Endothelial cell of umbilical vein (primary cell): ENCODE measurements at regions not wholly inside any gene's neighbourhood (a gene's known extent, or its start where the extent isn't known, plus 50 kb on each side); places are given as distances from the start of the nearest gene placed in this dataset.

ENCODE experiments used
- EZH2 ChIP-seq: IDR thresholded peaks from 2 replicates; pipeline ENCODE4 v1.6.1; 2012; ENCODE audit warnings: borderline replicate concordance, low read depth, mild to moderate bottlenecking, moderate library complexity, low read length, inconsistent platforms; ENCODE audit not compliant: severe bottlenecking
- POLR2A ChIP-seq: IDR thresholded peaks from 2 replicates; pipeline ENCODE4 v1.6.1; 2012; ENCODE audit warnings: low read depth, mild to moderate bottlenecking, control low read depth, low read length
- TF ChIP-seq, protein P1 (sequence below), 2 donors: IDR thresholded peaks; 1 replicate in 1 of 2; 2 replicates in 1 of 2; pipeline ENCODE4 v1.5.1; 2011; ENCODE audit warnings: low read length in 2 of 2, mild to moderate bottlenecking in 2 of 2, moderate library complexity in 2 of 2, control low read depth in 1 of 2, inconsistent platforms in 1 of 2, low read depth in 1 of 2; ENCODE audit not compliant: insufficient read depth in 1 of 2; ENCODE audit errors: extremely low read depth in 1 of 2

DNA sequence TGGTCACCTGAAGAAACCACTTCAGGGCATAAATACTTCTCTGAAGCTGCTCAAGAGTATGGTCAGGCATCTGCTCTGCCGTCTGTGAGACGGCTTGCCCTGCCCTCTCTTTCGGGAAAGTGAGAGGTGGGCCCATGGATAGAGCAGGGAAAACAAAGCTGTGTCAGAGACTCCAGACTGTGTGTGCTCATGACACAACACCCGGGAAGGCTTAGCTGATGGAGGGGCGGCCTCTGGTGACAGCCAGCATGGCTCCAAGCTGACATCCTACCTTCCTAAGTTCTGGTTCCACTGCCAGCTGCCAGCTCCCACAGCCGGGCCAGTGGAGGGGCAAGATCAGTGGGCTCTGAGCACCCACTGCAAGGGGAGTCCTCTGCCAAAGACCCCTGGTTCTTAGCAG is 215.3 kb downstream of the ANKRD30B start:
- TF ChIP-seq, protein P1, sequence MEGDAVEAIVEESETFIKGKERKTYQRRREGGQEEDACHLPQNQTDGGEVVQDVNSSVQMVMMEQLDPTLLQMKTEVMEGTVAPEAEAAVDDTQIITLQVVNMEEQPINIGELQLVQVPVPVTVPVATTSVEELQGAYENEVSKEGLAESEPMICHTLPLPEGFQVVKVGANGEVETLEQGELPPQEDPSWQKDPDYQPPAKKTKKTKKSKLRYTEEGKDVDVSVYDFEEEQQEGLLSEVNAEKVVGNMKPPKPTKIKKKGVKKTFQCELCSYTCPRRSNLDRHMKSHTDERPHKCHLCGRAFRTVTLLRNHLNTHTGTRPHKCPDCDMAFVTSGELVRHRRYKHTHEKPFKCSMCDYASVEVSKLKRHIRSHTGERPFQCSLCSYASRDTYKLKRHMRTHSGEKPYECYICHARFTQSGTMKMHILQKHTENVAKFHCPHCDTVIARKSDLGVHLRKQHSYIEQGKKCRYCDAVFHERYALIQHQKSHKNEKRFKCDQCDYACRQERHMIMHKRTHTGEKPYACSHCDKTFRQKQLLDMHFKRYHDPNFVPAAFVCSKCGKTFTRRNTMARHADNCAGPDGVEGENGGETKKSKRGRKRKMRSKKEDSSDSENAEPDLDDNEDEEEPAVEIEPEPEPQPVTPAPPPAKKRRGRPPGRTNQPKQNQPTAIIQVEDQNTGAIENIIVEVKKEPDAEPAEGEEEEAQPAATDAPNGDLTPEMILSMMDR (IDR thresholded peaks at IDR 0.05; ENCODE audit: extremely low read depth in 1 of 2, insufficient read depth in 1 of 2, low read depth in 1 of 2, low read length in 2 of 2) = no peak
- TF ChIP-seq POLR2A = no peak
- TF ChIP-seq EZH2 = no peak
